Cardiac fibroblast (primary cell): ENCODE measurements at regions not wholly inside any gene's neighbourhood (a gene's known extent, or its start where the extent isn't known, plus 50 kb on each side); places are given as distances from the start of the nearest gene placed in this dataset.

ENCODE experiments used
- DNase-seq, 2 donors: peaks; one replicate each; pipeline versions ENCODE4 v3.0.0 to v3.0.0-alpha.2; 2010; ENCODE audit warnings: low read depth in 2 of 2
- H3K4me3 ChIP-seq, 2 donors: replicated peaks in 1 of 2; 1 replicate in 1 of 2; 2 replicates in 1 of 2; pipeline ENCODE4 v1.5.1; 2011; ENCODE audit warnings: low read depth in 2 of 2, low read length in 2 of 2, mild to moderate bottlenecking in 2 of 2, moderate library complexity in 1 of 2
- TF ChIP-seq, protein P1 (sequence below): IDR thresholded peaks from one replicate; pipeline ENCODE4 v1.5.1; 2011; ENCODE audit warnings: low read depth, mild to moderate bottlenecking, low read length, inconsistent platforms

DNA sequence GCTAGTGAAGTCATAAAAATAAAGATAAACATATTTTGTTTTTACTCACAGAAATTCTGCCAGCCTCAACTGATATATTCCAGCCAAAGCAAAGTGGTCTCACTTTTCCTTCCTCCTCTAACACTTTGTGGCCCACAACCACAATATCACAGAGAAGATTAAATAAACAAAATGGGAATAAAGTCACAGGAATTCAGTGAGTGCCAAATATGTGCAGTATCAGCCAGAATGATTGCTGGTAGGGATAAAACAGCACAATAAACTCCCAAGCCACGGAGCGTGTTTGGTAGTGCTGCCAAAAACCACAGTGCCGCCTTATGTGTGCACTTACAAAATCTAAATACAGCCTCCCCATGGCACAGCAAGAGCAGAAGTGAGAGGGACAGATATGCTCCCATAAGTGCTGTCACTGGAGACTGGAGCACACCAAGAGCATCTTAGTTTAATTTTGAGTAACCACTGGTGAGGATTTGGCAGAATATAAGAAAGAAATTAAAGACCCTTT is 155.8 kb downstream of the POM121L12 start:
- no peak for DNase-seq
- TF ChIP-seq, protein P1, sequence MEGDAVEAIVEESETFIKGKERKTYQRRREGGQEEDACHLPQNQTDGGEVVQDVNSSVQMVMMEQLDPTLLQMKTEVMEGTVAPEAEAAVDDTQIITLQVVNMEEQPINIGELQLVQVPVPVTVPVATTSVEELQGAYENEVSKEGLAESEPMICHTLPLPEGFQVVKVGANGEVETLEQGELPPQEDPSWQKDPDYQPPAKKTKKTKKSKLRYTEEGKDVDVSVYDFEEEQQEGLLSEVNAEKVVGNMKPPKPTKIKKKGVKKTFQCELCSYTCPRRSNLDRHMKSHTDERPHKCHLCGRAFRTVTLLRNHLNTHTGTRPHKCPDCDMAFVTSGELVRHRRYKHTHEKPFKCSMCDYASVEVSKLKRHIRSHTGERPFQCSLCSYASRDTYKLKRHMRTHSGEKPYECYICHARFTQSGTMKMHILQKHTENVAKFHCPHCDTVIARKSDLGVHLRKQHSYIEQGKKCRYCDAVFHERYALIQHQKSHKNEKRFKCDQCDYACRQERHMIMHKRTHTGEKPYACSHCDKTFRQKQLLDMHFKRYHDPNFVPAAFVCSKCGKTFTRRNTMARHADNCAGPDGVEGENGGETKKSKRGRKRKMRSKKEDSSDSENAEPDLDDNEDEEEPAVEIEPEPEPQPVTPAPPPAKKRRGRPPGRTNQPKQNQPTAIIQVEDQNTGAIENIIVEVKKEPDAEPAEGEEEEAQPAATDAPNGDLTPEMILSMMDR: no peak
- no peak overlapping the region for H3K4me3 ChIP-seq

- DNase-seq: no peak
- no peak overlapping the region for H3K4me3 ChIP-seq
- TF ChIP-seq, protein P1: no peak
Measured at GRCh38 chr7:53191836-53192443, 156.5 kb downstream of the POM121L12 start.

DNA sequence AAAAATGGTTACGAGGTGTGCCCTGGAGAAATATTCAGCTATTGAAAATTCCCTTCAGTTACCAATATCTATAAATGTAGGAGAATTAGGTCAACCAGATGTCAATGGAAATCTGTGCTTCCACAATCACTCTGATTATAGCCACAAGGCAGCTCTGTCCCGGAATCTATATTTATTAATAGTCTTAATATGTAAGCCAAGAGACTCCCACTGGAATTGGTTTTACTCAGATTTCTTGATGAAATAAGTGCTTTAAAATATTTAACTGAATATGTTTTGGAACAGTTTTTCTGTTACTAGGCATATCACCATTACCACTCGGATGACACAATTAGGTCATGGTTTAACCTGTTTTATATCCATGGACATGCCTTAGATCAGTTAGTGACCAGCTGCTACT is 169.6 kb downstream of the POM121L12 start:
- TF ChIP-seq, protein P1: no peak
- DNase-seq: no peak
- no peak overlapping the region for H3K4me3 ChIP-seq

DNA sequence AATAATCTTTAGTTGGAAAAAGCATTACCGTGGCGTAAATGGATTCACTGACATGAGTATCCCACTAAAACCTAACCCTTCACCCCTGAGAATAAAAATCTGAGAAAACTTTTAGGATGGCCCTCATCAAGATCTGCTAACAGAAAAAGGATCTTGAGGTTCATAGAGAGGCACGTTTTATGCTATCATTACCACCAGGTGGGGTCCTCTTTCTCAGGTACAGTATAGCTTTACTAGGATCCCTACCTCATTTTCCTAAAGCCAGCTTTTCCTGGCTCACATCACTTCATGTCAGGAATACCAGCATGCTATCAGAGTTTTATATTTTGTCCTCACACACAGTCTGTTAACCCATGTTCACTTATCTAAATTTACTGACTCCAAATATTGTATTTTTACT is 173.7 kb downstream of the POM121L12 start:
- no peak for DNase-seq
- H3K4me3 ChIP-seq: no peak overlapping the region
- TF ChIP-seq, protein P1: no peak

GRCh38 chr7:53214463-53214862 is 179.0 kb downstream of the POM121L12 start:
- no peak for DNase-seq
- H3K4me3 ChIP-seq: no peak overlapping the region
- TF ChIP-seq, protein P1: no peak

GRCh38 chr7:53218730-53219504 is 183.5 kb downstream of the POM121L12 start:
- peak overlapping the region in 1 of 2 donors; percentile 9 for H3K4me3 ChIP-seq
- TF ChIP-seq, protein P1: no peak
- no peak for DNase-seq
